ENCODE measurements at regions not wholly inside any gene's neighbourhood (a gene's known extent, or its start where the extent isn't known, plus 50 kb on each side); places are given as distances from the start of the nearest gene placed in this dataset.

DNA sequence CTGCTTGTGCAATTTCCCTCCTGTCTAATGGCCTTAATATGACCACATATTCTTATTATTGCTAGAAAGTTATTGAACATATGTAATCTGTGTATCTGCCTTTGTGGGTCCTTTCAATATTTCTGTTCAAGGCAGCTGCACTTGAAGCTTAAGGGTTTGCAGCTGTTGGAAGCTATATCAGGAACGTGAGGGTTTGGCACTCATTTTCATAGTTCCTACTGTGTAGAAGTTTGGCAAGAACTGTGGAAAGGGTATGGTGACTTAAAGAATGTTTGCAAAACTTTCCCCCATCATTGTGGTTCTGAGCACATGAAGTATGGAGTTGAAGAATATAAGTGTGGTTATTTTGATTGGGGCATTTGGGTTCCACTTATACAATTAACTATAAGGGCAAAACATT is 144.7 kb upstream of the SEMA3A start:
- intact Hi-C loops (cut with micrococcal nuclease; ENCODE audit: unreplicated experiment): no loop called here
- Histone ChIP-seq H3K9me3 (ENCODE audit: control insufficient read depth, insufficient read depth, low read depth, low read length) (no peaks in the 10 kb centered on the region), H3K36me3 (ENCODE audit: control insufficient read depth, insufficient read depth, low read length) (no peaks in the 10 kb centered on the region), H3K27ac (ENCODE audit: low read length) (no peak overlapping the region), H3K4me3 (ENCODE audit: low read depth in 2 of 2, low read length in 2 of 2) (no peak overlapping the region), H3K4me1 (ENCODE audit: control insufficient read depth, insufficient read depth, low read length) (no peaks in the 10 kb centered on the region), H3K27me3 (ENCODE audit: control insufficient read depth, insufficient read depth, low read length) (no peaks in the 10 kb centered on the region)
- ATAC-seq (no peak), DNase-seq (ENCODE audit: low read depth, low spot score) (no peak)
- TF ChIP-seq, protein P1, sequence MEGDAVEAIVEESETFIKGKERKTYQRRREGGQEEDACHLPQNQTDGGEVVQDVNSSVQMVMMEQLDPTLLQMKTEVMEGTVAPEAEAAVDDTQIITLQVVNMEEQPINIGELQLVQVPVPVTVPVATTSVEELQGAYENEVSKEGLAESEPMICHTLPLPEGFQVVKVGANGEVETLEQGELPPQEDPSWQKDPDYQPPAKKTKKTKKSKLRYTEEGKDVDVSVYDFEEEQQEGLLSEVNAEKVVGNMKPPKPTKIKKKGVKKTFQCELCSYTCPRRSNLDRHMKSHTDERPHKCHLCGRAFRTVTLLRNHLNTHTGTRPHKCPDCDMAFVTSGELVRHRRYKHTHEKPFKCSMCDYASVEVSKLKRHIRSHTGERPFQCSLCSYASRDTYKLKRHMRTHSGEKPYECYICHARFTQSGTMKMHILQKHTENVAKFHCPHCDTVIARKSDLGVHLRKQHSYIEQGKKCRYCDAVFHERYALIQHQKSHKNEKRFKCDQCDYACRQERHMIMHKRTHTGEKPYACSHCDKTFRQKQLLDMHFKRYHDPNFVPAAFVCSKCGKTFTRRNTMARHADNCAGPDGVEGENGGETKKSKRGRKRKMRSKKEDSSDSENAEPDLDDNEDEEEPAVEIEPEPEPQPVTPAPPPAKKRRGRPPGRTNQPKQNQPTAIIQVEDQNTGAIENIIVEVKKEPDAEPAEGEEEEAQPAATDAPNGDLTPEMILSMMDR (IDR thresholded peaks at IDR 0.05): no peak
- TF ChIP-seq SIN3A (IDR thresholded peaks at IDR 0.05; ENCODE audit: borderline replicate concordance, insufficient read depth, low read depth, low read length) (no peak), POLR2AphosphoS5 (IDR thresholded peaks at IDR 0.05; ENCODE audit: low read depth, low read length) (no peak), TCF7L2 (IDR thresholded peaks at IDR 0.05; ENCODE audit: low read depth, low read length) (no peak)
- TF ChIP-seq, protein P2, sequence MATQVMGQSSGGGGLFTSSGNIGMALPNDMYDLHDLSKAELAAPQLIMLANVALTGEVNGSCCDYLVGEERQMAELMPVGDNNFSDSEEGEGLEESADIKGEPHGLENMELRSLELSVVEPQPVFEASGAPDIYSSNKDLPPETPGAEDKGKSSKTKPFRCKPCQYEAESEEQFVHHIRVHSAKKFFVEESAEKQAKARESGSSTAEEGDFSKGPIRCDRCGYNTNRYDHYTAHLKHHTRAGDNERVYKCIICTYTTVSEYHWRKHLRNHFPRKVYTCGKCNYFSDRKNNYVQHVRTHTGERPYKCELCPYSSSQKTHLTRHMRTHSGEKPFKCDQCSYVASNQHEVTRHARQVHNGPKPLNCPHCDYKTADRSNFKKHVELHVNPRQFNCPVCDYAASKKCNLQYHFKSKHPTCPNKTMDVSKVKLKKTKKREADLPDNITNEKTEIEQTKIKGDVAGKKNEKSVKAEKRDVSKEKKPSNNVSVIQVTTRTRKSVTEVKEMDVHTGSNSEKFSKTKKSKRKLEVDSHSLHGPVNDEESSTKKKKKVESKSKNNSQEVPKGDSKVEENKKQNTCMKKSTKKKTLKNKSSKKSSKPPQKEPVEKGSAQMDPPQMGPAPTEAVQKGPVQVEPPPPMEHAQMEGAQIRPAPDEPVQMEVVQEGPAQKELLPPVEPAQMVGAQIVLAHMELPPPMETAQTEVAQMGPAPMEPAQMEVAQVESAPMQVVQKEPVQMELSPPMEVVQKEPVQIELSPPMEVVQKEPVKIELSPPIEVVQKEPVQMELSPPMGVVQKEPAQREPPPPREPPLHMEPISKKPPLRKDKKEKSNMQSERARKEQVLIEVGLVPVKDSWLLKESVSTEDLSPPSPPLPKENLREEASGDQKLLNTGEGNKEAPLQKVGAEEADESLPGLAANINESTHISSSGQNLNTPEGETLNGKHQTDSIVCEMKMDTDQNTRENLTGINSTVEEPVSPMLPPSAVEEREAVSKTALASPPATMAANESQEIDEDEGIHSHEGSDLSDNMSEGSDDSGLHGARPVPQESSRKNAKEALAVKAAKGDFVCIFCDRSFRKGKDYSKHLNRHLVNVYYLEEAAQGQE (IDR thresholded peaks at IDR 0.05; ENCODE audit: insufficient read depth in 1 of 2, low read depth in 2 of 2, low read length in 1 of 2): no peak
- POLR2A ChIA-PET: no interaction called here
- BruUV-seq (replicated peaks): no TSS peak
- CTCF ChIA-PET: interaction anchor here (0.7 kb wide), 1 partner anchor 212 kb away, joined by 6 read pairs; no protein-coding TSS in a partner anchor
- in situ Hi-C loops (cut with HindIII; ENCODE audit: low pct_unique_long_range_greater_than_20kb, low sequenced_read_pairs): no loop called here

DNA sequence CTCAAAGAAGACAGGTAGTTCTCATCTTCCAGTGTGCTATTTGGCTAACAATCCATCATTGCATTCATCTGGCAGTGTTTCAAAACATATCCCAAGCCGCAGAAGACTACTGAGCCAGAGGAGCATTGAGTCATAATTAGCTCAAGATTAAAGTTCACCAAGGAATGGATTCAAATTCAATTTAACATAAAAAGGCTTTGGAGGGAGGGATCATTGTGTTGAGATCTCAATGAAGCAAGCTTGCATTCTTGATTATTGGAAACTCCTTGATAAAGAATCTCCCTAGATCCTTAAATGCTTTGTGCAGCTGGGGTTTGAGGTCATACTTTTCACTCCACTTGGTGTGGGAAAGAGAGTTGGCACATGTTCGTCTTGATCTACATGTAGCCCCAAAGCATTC is 142.8 kb upstream of the SEMA3A start:
- DNase-seq (ENCODE audit: low read depth, low spot score): no peak
- H3K9me3 ChIP-seq (ENCODE audit: control insufficient read depth, insufficient read depth, low read depth, low read length): no peaks in the 10 kb centered on the region
- H3K4me1 ChIP-seq (ENCODE audit: control insufficient read depth, insufficient read depth, low read length): no peaks in the 10 kb centered on the region
- H3K27ac ChIP-seq (ENCODE audit: low read length): no peak overlapping the region
- ATAC-seq: no peak
- no peak overlapping the region for H3K4me3 ChIP-seq (ENCODE audit: low read depth in 2 of 2, low read length in 2 of 2)
- no peak for TF ChIP-seq SIN3A (IDR thresholded peaks at IDR 0.05; ENCODE audit: borderline replicate concordance, insufficient read depth, low read depth, low read length)
- no peak for TF ChIP-seq TCF7L2 (IDR thresholded peaks at IDR 0.05; ENCODE audit: low read depth, low read length)
- TF ChIP-seq, protein P1 (IDR thresholded peaks at IDR 0.05): no peak
- no peak for TF ChIP-seq POLR2AphosphoS5 (IDR thresholded peaks at IDR 0.05; ENCODE audit: low read depth, low read length)
- TF ChIP-seq, protein P2 (IDR thresholded peaks at IDR 0.05; ENCODE audit: insufficient read depth in 1 of 2, low read depth in 2 of 2, low read length in 1 of 2): no peak
- no peaks in the 10 kb centered on the region for H3K27me3 ChIP-seq (ENCODE audit: control insufficient read depth, insufficient read depth, low read length)
- no peaks in the 10 kb centered on the region for H3K36me3 ChIP-seq (ENCODE audit: control insufficient read depth, insufficient read depth, low read length)
- ChIA-PET CTCF (no interaction called here), POLR2A (no interaction called here)
- intact Hi-C loops (cut with micrococcal nuclease; ENCODE audit: unreplicated experiment) (no loop called here), in situ Hi-C loops (cut with HindIII; ENCODE audit: low pct_unique_long_range_greater_than_20kb, low sequenced_read_pairs) (no loop called here)
- no TSS peak for BruUV-seq (replicated peaks)
